Neuron (in vitro differentiated cells): ENCODE measurements at regions not wholly inside any gene's neighbourhood (a gene's known extent, or its start where the extent isn't known, plus 50 kb on each side); places are given as distances from the start of the nearest gene placed in this dataset.

Experiments used
- H2AFZ ChIP-seq: one replicate; pipeline ENCODE4 v1.6.1; 2013; ENCODE audit warnings: low read depth, mild to moderate bottlenecking, inconsistent platforms, low read length, moderate library complexity
- H3K27me3 ChIP-seq: one replicate; pipeline ENCODE4 v1.6.1; 2013; ENCODE audit warnings: low read length; ENCODE audit not compliant: insufficient read depth
- H3K36me3 ChIP-seq: one replicate; pipeline ENCODE4 v1.6.1; 2013; ENCODE audit warnings: low read length; ENCODE audit not compliant: insufficient read depth
- H3K4me1 ChIP-seq: one replicate; pipeline ENCODE4 v1.6.1; 2013; ENCODE audit warnings: low read length; ENCODE audit not compliant: insufficient read depth
- H3K4me3 ChIP-seq: 2 replicates; pipeline ENCODE4 v1.5.1; 2013; ENCODE audit warnings: mild to moderate bottlenecking, low read length, moderate library complexity
- H3K9me3 ChIP-seq: one replicate; pipeline ENCODE4 v1.6.1; 2013; ENCODE audit warnings: low read length

DNA sequence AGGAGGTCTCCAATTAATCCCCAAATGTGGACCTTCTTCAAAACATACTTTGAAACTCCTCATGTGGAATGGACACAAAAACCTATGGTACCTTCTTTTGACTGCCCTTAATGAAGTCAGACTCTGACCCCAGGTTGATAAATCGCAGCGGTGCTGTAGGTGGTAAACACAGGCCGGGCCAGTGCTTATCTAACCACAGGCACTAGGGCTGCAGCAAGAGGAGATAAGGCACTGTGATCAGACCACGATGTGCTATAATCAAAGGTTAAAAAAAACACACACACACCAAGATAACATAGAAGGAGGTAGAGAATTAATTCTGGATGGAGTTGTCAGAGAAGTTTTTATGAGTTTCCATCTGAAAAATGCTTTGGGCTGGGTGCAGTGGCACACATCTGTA lies 52.3 kb upstream of the SIPA1L2 start:
- H3K27me3 ChIP-seq, result no peaks in the 10 kb centered on the region
- H3K4me3 ChIP-seq, result no peak overlapping the region
- no peaks in the 10 kb centered on the region for H3K9me3 ChIP-seq
- no peak overlapping the region for H2AFZ ChIP-seq
- H3K36me3 ChIP-seq, result no peaks in the 10 kb centered on the region
- H3K4me1 ChIP-seq, result no peaks in the 10 kb centered on the region

DNA sequence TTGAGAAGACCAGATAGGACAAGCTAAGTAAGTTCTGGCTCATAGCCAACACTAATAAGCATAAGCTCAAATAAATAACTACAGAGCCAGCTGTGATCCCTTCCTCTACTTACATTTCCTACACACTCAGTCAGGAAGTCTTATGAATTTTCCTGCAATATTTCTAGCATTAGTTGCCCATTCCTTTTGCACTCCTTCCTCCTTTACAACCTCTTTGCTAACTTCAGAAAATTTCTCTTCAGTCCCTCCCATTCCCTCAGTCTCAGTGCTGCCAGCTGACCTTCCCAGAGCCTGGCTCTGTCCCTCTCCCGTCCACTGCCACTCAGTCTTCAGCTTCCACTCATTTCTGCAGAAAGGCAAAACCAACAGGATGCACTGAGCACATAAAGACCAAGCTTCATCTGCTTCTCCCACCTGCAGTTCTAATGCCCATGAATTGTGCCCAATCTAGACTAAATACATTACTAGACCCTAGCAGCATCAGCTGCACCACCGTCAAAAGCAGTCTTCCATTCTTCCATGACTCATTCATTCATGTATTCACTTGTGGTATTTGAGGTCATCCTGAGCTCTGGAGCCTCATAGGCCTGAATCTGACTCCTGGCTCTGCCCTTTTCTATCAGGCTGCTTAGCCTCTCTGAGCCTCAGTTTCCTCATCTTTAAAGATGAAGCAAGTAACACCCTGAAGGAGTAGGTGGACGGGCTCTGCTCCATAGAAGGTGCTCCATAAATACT lies 54.6 kb upstream of the SIPA1L2 start:
- Histone ChIP-seq H2AFZ (no peak overlapping the region), H3K4me1 (no peaks in the 10 kb centered on the region), H3K36me3 (no peaks in the 10 kb centered on the region), H3K4me3 (no peak overlapping the region), H3K27me3 (no peaks in the 10 kb centered on the region), H3K9me3 (no peaks in the 10 kb centered on the region)

DNA sequence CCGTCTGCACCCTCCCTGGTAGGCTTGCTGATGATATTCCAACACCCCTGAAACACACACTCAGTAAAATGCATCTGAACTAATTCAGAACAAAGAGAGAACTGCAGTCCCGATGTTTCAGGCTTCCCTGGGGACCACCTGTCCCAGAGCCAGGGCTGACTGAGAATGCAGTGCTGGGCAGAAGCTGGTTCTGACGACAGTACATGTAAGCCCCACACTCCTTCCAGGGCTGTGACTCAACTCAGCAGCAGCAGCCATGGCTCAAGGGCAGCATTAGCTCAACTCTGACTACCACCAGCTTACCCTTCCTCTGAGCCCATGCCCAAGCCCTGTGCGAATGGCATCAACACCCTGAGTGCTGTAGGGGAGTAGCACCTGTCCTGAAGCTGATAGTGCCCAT lies 56.4 kb upstream of the SIPA1L2 start:
- Histone ChIP-seq H3K36me3 (no peaks in the 10 kb centered on the region), H3K9me3 (no peaks in the 10 kb centered on the region), H3K4me3 (no peak overlapping the region), H2AFZ (no peak overlapping the region), H3K27me3 (no peaks in the 10 kb centered on the region), H3K4me1 (no peaks in the 10 kb centered on the region)

DNA sequence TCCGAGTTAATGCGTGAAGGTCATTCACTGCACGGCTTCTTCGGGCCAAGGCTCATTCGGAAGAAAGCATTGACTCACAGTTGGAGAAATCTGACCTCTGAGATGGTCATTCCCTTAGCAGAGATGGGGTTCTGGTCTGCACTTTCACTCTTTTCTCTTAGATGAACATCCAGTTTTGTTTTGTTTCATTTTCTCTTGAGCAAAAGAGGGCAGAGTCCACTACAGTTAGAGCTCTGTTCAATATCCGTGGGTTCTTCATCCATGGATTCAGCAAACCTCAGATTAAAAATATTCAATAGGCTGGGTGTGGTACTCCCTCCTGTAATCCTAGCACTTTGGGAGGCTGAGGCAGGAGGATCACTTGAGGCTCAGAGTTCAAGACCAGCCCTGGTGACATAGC lies 57.4 kb upstream of the SIPA1L2 start:
- Histone ChIP-seq H3K4me1 (no peaks in the 10 kb centered on the region), H3K4me3 (no peak overlapping the region), H3K36me3 (no peaks in the 10 kb centered on the region), H3K27me3 (no peaks in the 10 kb centered on the region), H2AFZ (no peak overlapping the region), H3K9me3 (no peaks in the 10 kb centered on the region)

DNA sequence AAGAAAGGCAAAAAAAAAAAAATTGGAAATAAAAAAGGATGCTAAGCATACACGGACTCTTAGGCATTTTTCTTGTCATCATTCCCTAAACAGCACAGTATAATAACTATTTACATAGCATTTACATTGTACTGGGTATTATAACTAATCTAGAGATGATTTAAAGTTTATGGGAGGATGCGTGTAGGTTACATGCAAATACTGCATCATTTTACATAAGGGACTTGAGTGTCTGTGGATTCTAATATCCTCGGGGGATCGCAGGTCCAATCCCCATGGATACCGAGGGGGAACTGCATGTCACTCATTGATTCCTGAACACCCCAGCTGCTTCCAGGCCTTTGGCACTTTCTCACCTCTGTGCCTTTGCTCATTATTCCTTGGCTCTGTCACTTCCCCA lies 57.8 kb upstream of the SIPA1L2 start:
- Histone ChIP-seq H2AFZ (no peak overlapping the region), H3K4me3 (no peak overlapping the region), H3K9me3 (no peaks in the 10 kb centered on the region), H3K4me1 (no peaks in the 10 kb centered on the region), H3K36me3 (no peaks in the 10 kb centered on the region), H3K27me3 (no peaks in the 10 kb centered on the region)

DNA sequence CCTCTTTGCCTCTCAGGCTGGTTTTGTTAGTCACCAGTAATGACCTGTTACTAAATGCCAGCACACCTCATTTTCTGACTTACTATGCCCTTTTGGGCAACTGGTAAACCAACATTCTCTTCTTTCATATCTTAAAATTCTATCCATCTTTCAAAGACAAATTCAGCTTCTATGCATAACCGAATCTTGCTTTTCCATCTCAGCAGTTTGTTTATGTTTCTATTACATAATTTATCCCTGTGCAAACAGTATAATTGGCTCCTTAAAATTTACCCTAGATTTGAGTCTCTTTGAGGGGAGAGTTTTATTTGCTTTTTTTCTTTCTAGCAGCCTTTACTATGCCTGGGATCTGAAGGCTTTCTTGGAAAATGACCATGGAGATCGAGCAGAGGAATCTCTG lies 58.5 kb upstream of the SIPA1L2 start:
- Histone ChIP-seq H3K36me3 (no peaks in the 10 kb centered on the region), H3K4me3 (no peak overlapping the region), H3K27me3 (no peaks in the 10 kb centered on the region), H2AFZ (no peak overlapping the region), H3K4me1 (no peaks in the 10 kb centered on the region), H3K9me3 (no peaks in the 10 kb centered on the region)

DNA sequence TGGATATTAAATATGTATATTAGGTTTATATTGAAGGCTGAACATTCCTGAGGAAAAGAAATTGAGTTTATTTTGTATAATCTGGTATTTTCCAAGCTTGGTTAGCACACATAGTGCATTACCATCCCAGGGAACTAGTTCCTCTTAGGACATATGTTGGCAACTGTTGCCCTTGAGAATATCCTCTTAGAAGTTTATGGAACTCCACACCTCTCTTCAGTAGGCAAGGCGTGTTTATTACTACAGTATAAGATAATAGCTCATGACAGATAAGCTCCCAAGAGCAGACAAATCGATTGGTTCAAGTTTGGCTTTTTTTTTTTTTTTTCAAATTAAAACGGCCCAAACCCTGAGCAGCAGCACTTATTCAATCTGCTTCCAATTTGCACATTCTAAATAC lies 59.8 kb upstream of the SIPA1L2 start:
- H3K4me3 ChIP-seq, result no peak overlapping the region
- H3K36me3 ChIP-seq, result no peaks in the 10 kb centered on the region
- no peak overlapping the region for H2AFZ ChIP-seq
- no peaks in the 10 kb centered on the region for H3K4me1 ChIP-seq
- H3K27me3 ChIP-seq, result no peaks in the 10 kb centered on the region
- H3K9me3 ChIP-seq, result no peaks in the 10 kb centered on the region

DNA sequence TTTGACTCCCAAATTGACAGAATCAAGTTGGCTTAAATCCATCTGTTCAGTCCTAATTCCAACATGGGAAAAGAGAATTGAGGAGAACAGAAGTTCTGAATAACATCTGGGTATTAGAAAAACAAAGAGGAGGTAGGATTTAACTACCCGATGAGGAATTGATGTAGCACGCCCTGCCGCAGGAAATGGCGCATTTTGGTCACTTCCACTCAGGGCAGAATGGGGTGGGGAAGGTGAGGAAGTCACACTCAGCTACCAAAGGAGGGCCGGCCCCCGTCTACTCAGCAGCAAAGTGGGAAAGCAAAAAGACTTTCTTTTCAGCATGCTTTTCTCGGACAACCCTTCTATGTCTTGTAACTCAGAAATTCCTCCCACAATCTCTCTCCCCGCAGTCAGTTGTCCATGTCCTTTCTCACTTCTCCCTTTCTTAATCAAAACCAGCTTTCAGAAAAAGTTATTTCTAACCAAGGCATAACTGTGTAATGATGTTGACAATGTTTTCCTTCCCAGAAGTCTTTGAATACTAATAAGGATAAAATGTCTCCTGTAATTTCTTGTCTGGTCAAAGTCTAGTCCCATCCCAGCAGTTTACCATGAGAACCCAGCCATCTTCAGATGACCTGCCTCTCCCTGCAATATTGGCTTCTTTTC lies 60.5 kb upstream of the SIPA1L2 start:
- Histone ChIP-seq H3K9me3 (no peaks in the 10 kb centered on the region), H3K4me3 (no peak overlapping the region), H3K36me3 (no peaks in the 10 kb centered on the region), H2AFZ (no peak overlapping the region), H3K4me1 (no peaks in the 10 kb centered on the region), H3K27me3 (no peaks in the 10 kb centered on the region)

DNA sequence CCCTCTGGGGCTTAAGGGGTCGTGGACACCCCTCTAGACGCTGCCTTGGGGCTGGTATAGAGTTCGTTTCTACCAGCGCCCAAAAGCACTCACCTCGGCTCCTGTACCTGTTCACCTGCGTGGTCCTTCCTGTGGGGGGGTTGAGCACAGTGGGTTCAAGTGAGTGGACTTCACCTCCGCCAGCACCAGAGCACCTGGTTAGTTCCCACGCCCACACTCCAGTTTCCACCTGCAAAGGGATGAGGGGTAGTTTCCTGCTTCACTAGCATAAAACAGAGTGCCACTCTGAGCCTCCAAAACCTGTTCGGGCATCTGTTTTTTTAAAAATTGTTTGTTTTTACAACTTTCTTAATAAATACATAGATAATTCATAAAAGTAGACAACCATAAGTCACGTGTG lies 64.5 kb upstream of the SIPA1L2 start:
- Histone ChIP-seq H3K36me3 (no peaks in the 10 kb centered on the region), H3K4me1 (peaks cover 22% of the 10 kb centered on the region), H3K27me3 (no peaks in the 10 kb centered on the region), H3K4me3 (no peak overlapping the region), H3K9me3 (no peaks in the 10 kb centered on the region), H2AFZ (no peak overlapping the region)

DNA sequence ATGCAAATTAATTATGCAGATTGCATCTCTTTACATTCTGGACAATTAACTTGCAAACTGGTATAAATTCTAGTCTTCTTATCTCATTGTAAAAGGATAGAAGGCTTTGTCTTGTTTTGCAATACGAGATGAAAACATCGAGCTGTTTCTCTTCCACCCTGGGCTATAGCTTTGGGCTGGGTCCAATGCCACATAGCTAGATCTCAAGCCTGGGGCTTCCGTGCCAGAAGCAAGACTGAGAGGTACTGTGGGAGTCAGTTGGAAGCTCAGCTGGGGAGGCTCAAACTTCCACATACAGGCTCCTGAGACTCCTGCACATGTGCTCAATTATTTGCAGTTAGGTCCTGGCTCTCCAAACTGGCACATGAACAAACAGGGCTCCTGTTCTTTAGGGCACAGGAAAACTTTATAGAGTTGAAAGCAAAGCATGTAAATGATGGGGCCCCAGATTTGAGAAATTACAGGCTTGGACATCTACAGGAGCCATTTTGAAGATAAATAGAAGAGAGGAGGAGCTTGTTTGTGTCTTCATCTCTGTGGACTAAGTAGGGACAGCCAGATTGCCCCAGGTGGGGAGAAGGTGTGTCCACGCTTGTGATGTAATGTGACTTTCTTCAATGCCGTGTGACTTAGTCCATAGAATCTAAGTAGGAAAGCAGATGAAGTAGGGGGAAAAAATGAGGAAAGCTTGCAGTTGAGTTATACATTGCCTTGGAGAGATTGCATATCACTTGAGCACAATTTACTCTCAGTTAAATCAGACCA lies 65.9 kb upstream of the SIPA1L2 start:
- peaks cover 22% of the 10 kb centered on the region for H3K4me1 ChIP-seq
- H3K27me3 ChIP-seq, result no peaks in the 10 kb centered on the region
- H3K36me3 ChIP-seq, result no peaks in the 10 kb centered on the region
- H3K4me3 ChIP-seq, result no peak overlapping the region
- no peak overlapping the region for H2AFZ ChIP-seq
- no peaks in the 10 kb centered on the region for H3K9me3 ChIP-seq

DNA sequence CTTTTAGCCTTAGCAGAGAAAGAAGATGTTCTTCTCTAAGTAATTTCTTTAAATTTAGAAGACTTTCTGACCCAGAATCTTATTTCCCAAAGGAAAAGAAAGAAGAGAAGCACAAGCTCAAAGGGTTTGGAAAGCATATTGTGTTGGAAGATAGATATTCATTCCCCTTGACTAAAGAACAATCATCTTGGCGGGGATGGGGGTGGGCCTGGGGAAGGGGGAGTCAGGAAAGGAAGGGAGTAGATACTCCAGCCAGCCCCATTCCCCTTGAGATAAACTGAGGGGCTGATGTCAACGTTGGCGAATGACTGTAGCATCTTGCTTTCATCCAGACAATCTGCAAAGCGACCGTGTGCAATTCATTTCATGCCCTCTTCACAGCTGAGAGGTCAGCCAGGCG lies 66.5 kb upstream of the SIPA1L2 start:
- Histone ChIP-seq H2AFZ (no peak overlapping the region), H3K27me3 (no peaks in the 10 kb centered on the region), H3K4me3 (no peak overlapping the region), H3K9me3 (no peaks in the 10 kb centered on the region), H3K36me3 (no peaks in the 10 kb centered on the region), H3K4me1 (peaks cover 22% of the 10 kb centered on the region)

DNA sequence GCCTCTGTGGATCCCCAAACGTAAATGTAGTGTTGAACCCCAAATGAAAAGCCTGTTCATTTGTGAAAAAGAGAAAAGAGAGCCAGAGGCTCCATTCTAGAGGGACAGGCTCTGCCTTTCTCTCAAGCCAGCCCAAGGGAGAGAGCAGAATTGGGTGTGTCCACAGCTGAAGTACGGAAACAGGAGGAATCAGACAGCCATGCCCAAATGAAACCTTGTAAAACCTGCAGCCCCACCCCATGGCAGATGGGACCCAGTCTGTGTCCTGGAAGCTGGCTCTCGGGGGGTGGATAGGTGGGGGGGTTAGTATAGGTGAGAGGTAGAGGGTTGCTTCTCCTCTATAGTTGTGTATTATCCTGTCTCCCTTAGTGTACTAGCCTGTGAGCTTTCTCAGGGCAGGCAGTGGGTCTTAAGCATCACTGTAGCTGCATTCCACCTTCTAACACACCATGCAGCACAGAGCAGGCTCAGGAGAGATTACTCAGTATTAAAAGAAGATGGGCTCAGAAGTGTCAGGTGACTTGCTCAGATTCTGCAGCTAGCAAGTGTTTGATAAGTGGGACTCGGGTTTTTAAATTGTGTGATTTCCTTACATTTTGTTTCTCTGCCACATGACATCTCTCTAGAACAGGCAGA lies 67.4 kb upstream of the SIPA1L2 start:
- Histone ChIP-seq H3K4me1 (peaks cover 22% of the 10 kb centered on the region), H3K9me3 (no peaks in the 10 kb centered on the region), H2AFZ (peak overlapping the region; percentile 70), H3K27me3 (no peaks in the 10 kb centered on the region), H3K4me3 (no peak overlapping the region), H3K36me3 (no peaks in the 10 kb centered on the region)

DNA sequence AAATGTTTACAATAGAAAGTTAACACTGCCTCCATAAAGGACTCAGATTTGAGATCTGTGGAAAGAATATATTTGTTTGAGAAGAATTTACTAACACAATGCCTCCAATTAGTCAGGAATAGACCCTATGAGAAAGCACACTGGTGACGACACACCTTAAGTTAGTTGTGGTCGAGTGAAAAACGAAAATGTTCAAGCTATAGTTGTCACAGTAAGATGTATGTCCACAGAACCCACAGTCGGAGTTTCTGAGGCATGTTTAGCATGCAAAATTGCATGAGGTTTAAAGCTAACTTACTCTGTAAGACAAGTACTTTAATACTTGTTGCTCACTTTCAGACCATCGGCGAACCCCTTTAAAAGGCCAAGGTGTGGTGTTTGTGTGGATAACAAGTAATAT lies 69.9 kb upstream of the SIPA1L2 start:
- no peaks in the 10 kb centered on the region for H3K9me3 ChIP-seq
- peaks cover 29% of the 10 kb centered on the region for H3K4me1 ChIP-seq
- H3K27me3 ChIP-seq, result no peaks in the 10 kb centered on the region
- H3K36me3 ChIP-seq, result no peaks in the 10 kb centered on the region
- no peak overlapping the region for H2AFZ ChIP-seq
- H3K4me3 ChIP-seq, result no peak overlapping the region
